Choroid plexus epithelial cell (primary cell): ENCODE measurements at regions not wholly inside any gene's neighbourhood (a gene's known extent, or its start where the extent isn't known, plus 50 kb on each side); places are given as distances from the start of the nearest gene placed in this dataset.
A peak's percentile ranks its signal among the peaks of the same experiment; 100 is the strongest.

ENCODE experiments used
- DNase-seq: peaks from one replicate; pipeline ENCODE4 v3.0.0-alpha.2; 2010; ENCODE audit warnings: low read depth
- H3K4me3 ChIP-seq: 2 replicates; pipeline ENCODE4 v1.5.1; 2011; ENCODE audit warnings: low read depth, mild to moderate bottlenecking, control low read depth, low read length, moderate library complexity
- CTCF ChIP-seq: conservative IDR thresholded peaks from 2 replicates; pipeline ENCODE4 v1.5.1; 2011; ENCODE audit warnings: low read depth, mild to moderate bottlenecking, control low read depth, inconsistent platforms, low read length, moderate library complexity

GRCh38 chr6:95309545-95309944 lies 267.8 kb upstream of the MANEA start:
- no peak for TF ChIP-seq CTCF
- H3K4me3 ChIP-seq = no peak overlapping the region
- no peak for DNase-seq

DNA sequence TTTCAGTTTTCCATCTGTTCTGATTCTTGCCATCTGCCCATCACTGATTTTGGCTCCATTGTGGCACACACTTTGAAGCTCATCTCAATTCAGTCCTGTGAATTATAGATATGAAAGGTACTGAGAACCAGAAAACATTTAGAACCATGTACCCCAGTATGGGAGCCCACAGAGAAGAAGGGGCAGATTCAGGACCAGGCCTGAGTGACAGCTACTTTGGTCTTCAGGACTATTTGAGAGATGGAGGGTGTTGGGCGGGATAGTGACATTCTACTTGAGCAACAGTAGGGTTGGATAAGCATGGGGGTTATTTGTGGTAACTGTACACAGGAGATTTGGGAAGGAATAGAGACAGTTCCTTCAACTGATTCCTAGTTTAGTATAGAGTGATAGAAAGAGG lies 259.2 kb upstream of the MANEA start:
- DNase-seq = no peak
- no peak for TF ChIP-seq CTCF
- no peak overlapping the region for H3K4me3 ChIP-seq

DNA sequence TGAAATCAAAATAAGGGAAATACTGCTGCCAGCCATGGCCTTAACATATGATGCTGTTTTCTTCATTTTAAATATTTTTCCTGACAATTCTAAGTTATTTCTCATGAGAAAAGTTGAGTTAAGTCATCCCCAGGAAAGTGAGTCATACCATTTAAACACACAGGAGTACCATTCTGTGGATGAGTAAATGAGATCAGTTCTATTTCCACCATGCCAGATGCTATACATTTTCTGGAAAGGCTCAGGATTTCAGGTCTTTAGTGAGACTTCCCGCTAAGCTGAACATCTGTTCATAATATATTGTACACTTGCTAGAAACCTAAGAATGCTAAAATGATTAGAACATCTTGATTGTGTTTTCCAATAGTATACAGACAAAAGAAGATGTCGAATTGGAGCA lies 256.2 kb upstream of the MANEA start:
- peak; percentile 35 for DNase-seq
- TF ChIP-seq CTCF = no peak
- H3K4me3 ChIP-seq = no peak overlapping the region

GRCh38 chr6:95325916-95326315 lies 251.4 kb upstream of the MANEA start:
- peak; percentile 29 for DNase-seq
- TF ChIP-seq CTCF = no peak
- no peak overlapping the region for H3K4me3 ChIP-seq

- H3K4me3 ChIP-seq = no peak overlapping the region
- no peak for TF ChIP-seq CTCF
- no peak for DNase-seq
These were observed 249.1 kb upstream of the MANEA start for GRCh38 chr6:95328231-95328630.

DNA sequence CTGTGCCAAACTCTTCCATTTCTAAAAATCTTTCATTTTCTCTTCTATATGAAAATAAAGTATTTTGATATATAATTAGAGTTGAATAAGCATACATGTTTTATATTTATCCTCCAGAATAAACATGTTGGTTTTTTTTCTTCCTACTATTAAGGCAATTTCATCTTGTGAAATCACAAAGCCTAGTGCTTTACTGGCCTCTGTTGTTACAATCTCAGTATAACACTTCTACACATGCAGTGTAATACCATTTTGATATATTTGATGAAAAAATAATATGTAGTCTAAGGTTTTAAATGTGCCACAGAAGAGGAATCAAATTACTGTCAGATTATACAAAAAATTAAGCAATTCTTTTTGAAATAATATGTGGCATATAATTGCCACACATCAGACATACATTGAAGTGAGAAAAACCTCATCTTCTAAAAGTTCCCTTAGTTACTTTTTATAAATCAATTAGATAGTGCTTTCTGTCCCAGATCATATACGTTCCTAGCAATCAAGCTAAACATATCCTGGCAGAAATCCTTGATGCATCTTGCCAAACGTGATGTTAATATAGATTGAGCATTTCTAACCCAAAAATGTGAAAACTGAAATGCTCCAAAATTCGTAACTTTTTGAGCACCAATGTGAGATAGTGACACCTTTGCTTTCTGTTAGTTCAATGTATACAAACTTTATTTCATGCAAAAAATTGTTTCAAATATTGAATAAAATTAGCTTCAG lies 225.1 kb upstream of the MANEA start:
- DNase-seq = peak; percentile 39
- TF ChIP-seq CTCF = peak; percentile 26
- no peak overlapping the region for H3K4me3 ChIP-seq

DNA sequence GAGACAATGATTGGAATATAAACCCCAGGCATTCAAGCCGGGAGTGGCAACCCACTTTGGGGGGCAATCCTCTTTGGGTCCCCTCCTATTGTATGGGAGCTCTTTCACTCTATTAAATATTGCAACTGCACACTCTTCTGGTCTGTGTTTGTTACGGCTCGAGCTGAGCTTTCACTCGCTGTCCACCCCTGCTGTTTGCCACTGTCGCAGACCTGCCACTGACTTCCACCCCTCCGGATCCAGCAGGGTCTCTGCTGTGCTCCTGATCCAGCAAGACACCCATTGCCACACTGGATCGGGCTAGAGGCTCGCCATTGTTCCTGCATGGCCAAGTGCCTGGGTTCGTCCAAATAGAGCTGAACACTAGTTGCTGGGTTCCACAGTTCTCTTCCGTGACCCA lies 222.8 kb upstream of the MANEA start:
- no peak overlapping the region for H3K4me3 ChIP-seq
- TF ChIP-seq CTCF = no peak
- DNase-seq = no peak
